Activated CD4-positive, alpha-beta T cell treated with anti-CD3 and anti-CD28 coated beads, Interleukin-2, amount 10 ng/mL, durations not matched to agents 24 days and 14 days (primary cell): ENCODE measurements at regions not wholly inside any gene's neighbourhood (a gene's known extent, or its start where the extent isn't known, plus 50 kb on each side); places are given as distances from the start of the nearest gene placed in this dataset.
A peak's percentile ranks its signal among the peaks of the same experiment; 100 is the strongest.
"Not testable (repeated sequence)": the region's sequence is repeated elsewhere in the genome, so short reads cannot be mapped to it uniquely, and the experiment has no call there.

ENCODE experiments used
- DNase-seq: peaks from one replicate; pipeline ENCODE4 v3.0.0; 2022
- H3K27ac Mint-ChIP-seq: one replicate; pipeline ENCODE4 v1.8.0; 2022; ENCODE audit warnings: mild to moderate bottlenecking, mixed read lengths
- H3K27me3 Mint-ChIP-seq: one replicate; pipeline ENCODE4 v1.8.0; 2022; ENCODE audit warnings: mixed read lengths
- H3K36me3 Mint-ChIP-seq: one replicate; pipeline ENCODE4 v1.8.0; 2022; ENCODE audit warnings: low read depth, mild to moderate bottlenecking, mixed read lengths
- H3K4me1 Mint-ChIP-seq: one replicate; pipeline ENCODE4 v1.8.0; 2021; ENCODE audit warnings: mixed read lengths
- H3K4me3 Mint-ChIP-seq: one replicate; pipeline ENCODE4 v1.8.0; 2022; ENCODE audit warnings: mild to moderate bottlenecking, moderate library complexity, mixed read lengths
- H3K9me3 Mint-ChIP-seq: one replicate; pipeline ENCODE4 v1.8.0; 2021; ENCODE audit warnings: mixed read lengths
- intact Hi-C: fragments of 100-400 bp; cut with micrococcal nuclease; formaldehyde crosslinking; loops from one replicate; pipeline ENCODE4 v1.15.1; 2023

DNA sequence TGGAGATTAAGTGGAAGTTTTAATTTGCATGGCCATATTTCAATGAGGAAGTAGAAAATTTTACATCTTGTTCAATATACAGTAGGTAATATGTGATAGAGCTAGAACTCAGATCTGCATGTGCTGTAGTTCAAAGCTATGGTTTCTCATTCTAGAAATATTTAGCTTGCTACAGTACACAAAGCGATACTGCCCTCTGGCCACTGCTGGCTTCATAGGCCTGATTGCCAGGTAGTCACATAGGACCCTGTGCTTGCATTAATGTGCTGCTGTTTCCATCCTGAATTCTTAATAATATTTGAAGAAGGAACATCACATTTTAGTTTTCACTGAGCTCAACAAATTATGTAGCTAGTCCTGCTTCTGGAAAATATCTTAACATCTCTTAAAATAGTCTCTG lies 87.0 kb downstream of the PLSCR2 start:
- no peak overlapping the region for H3K27ac Mint-ChIP-seq
- peaks cover 5% of the 10 kb centered on the region for H3K27me3 Mint-ChIP-seq
- no peaks in the 10 kb centered on the region for H3K4me1 Mint-ChIP-seq
- intact Hi-C loops = no loop called here
- no peaks in the 10 kb centered on the region for H3K36me3 Mint-ChIP-seq
- DNase-seq = no peak
- H3K4me3 Mint-ChIP-seq = no peak overlapping the region
- H3K9me3 Mint-ChIP-seq = no peaks in the 10 kb centered on the region

DNA sequence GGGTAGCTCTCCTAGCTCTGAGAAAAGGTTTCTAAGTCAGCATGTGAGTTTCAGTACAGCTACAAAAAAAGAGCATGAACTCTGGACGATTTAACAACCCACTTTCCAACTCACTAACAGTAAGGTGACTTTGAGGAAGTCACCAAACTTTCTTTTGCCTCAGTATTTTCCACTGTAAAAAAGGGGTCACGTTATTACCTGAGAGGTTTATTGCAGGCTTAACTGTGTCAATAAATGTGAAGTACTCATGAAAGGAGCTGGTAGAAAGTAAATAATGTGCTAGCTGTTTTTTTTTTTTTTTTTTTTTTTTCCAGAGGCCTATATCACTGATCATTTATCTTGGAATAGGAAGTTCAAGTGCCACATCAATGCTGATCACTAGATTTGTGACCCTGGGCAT lies 89.3 kb downstream of the PLSCR2 start:
- Mint-ChIP-seq H3K9me3 (no peaks in the 10 kb centered on the region), H3K27me3 (peaks cover 1% of the 10 kb centered on the region), H3K27ac (no peak overlapping the region), H3K4me1 (no peaks in the 10 kb centered on the region), H3K4me3 (no peak overlapping the region), H3K36me3 (no peaks in the 10 kb centered on the region)
- DNase-seq = no peak
- intact Hi-C loops = no loop called here

DNA sequence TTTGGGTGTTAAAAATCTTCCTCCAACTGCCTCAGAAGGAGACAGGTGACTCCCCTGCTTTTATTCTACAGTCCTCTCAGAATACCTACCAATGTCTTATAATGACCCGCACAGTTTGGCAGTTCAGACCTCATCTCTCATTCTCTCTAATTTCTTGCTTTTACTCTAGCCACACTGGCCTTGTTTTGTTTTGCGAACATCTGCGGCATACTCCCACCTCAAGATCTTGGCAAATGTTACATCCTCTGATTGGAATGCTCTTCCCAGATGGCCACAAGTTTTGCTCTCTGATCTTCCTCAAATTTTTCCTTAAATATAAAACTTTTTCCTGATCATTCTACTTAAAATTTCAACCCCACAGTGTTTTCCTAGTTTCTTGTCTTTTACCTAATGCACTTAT lies 94.1 kb downstream of the PLSCR2 start:
- Mint-ChIP-seq H3K36me3 (no peaks in the 10 kb centered on the region), H3K27ac (no peak overlapping the region), H3K27me3 (peaks cover 1% of the 10 kb centered on the region), H3K9me3 (no peaks in the 10 kb centered on the region), H3K4me1 (no peaks in the 10 kb centered on the region), H3K4me3 (no peak overlapping the region)
- intact Hi-C loops = no loop called here
- no peak for DNase-seq

DNA sequence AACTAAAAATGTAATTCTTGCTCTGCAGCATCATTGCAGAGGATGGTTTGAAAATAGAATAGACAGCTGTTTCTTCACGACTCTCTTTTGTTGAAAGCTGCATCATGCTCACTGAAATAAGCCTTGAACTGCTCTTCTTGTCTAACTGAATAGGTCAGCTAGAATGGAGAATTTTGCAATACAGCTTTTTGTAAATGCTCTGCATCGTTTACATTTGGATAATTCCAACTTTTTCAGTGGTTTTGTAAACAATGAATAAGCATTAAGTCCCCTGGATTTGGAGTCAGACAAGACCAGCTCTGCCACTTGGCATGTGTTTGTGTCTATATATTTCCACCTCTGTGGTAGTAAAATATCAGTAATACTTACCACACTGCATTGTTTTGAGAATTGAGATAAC lies 95.2 kb downstream of the PLSCR2 start:
- intact Hi-C loops = no loop called here
- no peaks in the 10 kb centered on the region for H3K36me3 Mint-ChIP-seq
- H3K27ac Mint-ChIP-seq = no peak overlapping the region
- peaks cover 4% of the 10 kb centered on the region for H3K27me3 Mint-ChIP-seq
- no peak overlapping the region for H3K4me3 Mint-ChIP-seq
- DNase-seq = no peak
- no peaks in the 10 kb centered on the region for H3K4me1 Mint-ChIP-seq
- H3K9me3 Mint-ChIP-seq = no peaks in the 10 kb centered on the region

DNA sequence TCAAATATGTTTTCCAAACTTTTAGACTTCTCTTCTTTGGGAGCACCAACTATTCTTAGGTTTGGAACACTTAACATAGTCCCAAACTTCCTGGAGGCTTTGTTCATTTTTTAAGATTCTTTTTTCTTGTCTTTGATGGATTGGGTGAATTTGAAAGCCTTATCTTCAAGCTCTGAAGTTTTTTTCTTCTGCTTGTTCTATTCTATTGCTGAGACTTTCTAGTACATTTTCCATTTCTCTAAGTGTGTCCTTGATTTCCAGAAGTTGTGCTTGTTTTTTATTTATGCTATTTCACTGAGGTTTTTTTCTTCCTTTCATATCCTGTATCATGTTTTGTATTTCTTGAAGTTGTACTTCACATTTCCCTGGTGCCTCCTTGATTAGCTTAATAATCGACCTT lies 97.5 kb downstream of the PLSCR2 start:
- Mint-ChIP-seq H3K27ac (no peak overlapping the region), H3K4me1 (no peaks in the 10 kb centered on the region), H3K9me3 (no peaks in the 10 kb centered on the region), H3K36me3 (no peaks in the 10 kb centered on the region), H3K4me3 (no peak overlapping the region), H3K27me3 (peaks cover 4% of the 10 kb centered on the region)
- no peak for DNase-seq
- intact Hi-C loops = no loop called here

DNA sequence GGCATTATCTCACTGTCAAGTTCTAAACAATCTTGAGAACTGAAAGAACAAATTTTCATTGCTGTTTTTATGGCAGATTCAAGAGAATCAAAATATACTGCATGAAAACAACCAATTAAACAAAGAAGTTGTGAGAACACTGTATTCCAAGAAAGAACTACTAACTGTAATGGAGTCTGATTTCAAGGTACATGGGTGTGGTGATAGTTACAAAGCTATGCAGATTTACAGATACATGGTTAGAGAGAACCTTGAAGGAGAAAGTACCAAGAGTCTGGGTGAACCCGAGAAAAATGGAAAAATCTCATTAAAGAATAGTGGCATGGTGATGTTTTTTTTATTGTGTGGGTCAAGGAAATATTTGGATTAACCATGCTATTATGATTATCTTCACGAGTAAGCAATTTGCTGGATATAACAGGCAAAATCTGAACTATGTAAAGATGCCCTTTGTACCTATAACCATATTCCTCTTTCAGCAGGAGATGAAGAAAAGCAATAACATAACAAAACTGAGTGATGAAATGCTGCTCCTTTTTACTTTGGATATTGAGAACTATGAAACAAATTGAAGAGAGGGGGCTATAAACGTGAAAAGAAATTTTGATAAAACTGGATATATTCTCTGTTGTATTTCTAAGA lies 100.4 kb downstream of the PLSCR2 start:
- intact Hi-C loops = no loop called here
- Mint-ChIP-seq H3K27ac (no peak overlapping the region), H3K27me3 (peaks cover 4% of the 10 kb centered on the region), H3K4me3 (no peak overlapping the region), H3K9me3 (no peaks in the 10 kb centered on the region), H3K4me1 (no peaks in the 10 kb centered on the region), H3K36me3 (no peaks in the 10 kb centered on the region)
- DNase-seq = no peak

DNA sequence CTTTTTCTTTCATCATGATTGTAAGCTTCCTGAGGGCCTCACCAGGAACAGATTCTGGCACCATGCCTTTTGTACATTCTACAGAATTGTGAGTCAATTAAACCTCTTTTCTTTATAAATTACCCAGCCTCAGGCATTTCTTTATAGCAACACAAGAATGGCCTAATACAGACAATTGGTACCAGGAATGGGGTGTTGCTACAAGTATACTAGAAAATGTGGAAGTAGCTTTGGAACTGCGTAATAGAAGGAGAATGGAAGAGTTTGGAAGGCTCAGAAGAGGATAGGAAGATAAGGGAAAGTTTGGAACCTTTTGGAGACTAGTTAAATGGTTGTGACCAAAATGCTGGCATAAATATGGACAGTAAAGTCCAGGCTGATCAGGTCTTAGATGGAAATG lies 108.9 kb upstream of the PLSCR4 start:
- H3K27me3 Mint-ChIP-seq = no peaks in the 10 kb centered on the region
- no peaks in the 10 kb centered on the region for H3K9me3 Mint-ChIP-seq
- H3K27ac Mint-ChIP-seq = no peak overlapping the region
- no peaks in the 10 kb centered on the region for H3K36me3 Mint-ChIP-seq
- H3K4me3 Mint-ChIP-seq = no peak overlapping the region
- H3K4me1 Mint-ChIP-seq = no peaks in the 10 kb centered on the region
- no peak for DNase-seq
- intact Hi-C loops = no loop called here

DNA sequence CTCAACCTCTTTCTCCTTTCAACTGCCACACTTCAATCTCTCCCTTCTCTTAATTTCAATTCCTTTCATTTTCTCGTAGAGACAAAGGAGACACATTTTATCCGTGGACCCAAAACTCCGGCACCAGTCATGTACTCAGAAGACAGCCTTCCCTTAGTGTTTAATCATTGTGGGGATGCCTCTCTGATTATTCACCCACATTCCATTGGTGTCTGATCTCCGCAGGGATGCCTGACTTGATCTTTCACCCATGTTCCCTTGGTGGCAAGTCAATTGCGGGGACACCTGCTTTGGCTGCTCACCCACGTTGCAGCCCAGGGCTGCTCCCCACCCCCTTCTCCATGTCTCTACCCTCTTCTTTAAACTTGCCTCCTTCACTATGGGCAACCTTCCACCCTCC lies 103.5 kb upstream of the PLSCR4 start:
- H3K4me1 Mint-ChIP-seq, H3K9me3 Mint-ChIP-seq, DNase-seq, H3K27me3 Mint-ChIP-seq, H3K27ac Mint-ChIP-seq, H3K4me3 Mint-ChIP-seq, H3K36me3 Mint-ChIP-seq, intact Hi-C loops: not testable (repeated sequence)

DNA sequence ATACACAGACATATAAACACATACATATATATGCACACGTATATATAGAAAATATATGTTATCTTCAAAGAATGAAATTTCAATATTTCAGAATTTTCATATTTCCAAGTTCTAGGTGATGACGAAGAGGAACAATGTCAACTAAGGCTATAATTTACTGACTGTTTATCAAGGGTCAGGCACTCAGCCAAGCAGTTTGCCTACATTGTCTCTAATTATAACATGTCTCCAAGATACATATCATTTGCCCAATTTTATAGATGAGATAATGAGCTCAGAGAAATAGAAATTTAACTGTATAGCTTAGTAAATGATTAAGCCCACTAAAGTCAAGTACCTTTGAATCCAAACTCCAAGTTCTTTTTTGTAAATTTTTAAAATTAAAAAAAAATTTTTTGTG lies 99.9 kb upstream of the PLSCR4 start:
- Mint-ChIP-seq H3K9me3 (no peaks in the 10 kb centered on the region), H3K36me3 (no peaks in the 10 kb centered on the region), H3K27me3 (no peaks in the 10 kb centered on the region), H3K27ac (no peak overlapping the region), H3K4me1 (no peaks in the 10 kb centered on the region), H3K4me3 (no peak overlapping the region)
- DNase-seq = no peak
- intact Hi-C loops = no loop called here

DNA sequence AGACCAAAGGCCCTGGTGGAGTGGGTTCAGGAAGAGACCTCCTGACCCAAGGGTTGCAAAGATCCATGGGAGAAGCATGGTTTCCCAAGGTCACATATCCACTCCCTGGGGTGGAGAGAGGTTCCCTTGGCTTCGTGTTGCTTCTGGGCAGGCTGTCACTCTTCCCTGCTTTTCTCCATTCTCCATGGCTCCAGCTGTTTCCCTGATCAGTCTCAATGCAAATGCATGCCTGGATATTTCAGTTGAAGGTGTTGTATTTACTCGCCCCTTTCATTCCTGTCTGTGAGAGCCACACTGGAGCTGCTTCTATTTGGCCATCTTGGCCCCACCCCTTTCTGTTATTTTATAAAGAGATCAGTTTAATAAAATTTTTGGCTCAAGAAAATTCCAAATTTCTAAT lies 95.0 kb upstream of the PLSCR4 start:
- Mint-ChIP-seq H3K9me3 (no peaks in the 10 kb centered on the region), H3K27ac (no peak overlapping the region), H3K36me3 (no peaks in the 10 kb centered on the region), H3K4me1 (no peaks in the 10 kb centered on the region), H3K4me3 (no peak overlapping the region), H3K27me3 (no peaks in the 10 kb centered on the region)
- intact Hi-C loops = no loop called here
- no peak for DNase-seq

DNA sequence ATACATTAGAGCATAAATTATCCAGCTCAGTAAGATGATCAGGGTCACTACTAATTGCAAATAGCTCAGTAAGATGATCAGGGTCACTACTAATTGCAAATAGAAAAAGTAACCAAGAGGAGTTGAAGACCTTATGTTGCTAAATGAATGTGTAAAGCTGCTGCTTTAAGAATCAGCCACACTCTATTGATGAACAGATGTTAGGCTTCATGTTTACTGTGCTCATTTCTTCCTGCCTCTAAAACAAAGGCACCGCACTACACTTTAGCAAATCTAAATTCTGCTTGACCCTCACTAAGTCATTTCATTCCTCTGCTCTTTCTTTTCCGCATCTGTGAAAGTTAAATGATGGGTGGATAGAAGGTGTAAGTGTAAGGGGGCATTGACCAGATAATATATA lies 92.6 kb upstream of the PLSCR4 start:
- intact Hi-C loops = no loop called here
- Mint-ChIP-seq H3K9me3 (no peaks in the 10 kb centered on the region), H3K27ac (no peak overlapping the region), H3K4me3 (no peak overlapping the region), H3K27me3 (no peaks in the 10 kb centered on the region), H3K4me1 (no peaks in the 10 kb centered on the region), H3K36me3 (no peaks in the 10 kb centered on the region)
- no peak for DNase-seq

DNA sequence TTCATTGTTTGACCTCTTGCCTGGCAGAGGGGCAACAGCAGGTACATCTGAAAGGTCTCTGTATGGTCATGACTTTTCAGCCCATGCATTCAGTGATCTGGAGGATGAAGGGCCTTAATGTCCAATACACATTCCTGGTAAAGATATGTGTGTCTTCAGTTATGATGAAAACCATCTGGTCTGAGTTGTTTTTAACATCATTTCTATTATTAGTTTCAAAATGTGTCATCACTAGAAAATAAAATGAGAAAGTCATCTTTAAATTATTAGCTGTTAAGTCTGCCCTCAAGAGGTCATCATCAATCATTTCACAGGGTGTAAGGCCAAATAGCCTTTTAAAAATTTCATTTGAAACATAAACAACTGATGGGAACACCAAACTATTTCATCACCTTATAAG lies 92.1 kb upstream of the PLSCR4 start:
- DNase-seq = no peak
- intact Hi-C loops = no loop called here

DNA sequence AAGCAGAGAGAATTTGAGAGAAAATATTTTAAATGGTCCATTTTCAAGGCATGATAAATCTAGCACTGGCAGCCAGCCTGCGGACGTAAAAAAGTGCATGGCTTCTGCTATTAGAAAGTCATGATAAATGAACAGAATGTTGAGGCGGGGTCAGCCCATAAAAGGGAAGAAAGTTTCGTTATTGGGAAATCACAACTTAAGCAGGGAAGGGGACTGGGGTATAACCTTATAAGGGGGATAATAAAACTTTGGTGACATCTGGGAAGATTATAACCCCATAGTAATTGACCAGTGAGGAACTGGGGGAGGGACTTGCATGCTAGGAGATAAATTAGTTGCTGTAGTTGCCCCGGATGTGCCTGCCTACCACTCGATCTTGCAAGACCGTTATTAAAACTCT lies 88.4 kb upstream of the PLSCR4 start:
- Mint-ChIP-seq H3K36me3 (no peaks in the 10 kb centered on the region), H3K9me3 (no peaks in the 10 kb centered on the region), H3K27me3 (no peaks in the 10 kb centered on the region), H3K27ac (no peak overlapping the region), H3K4me1 (no peaks in the 10 kb centered on the region), H3K4me3 (no peak overlapping the region)
- intact Hi-C loops = no loop called here
- DNase-seq = no peak

More for the DNA sequence above, 92.1 kb upstream of the PLSCR4 start:
- Mint-ChIP-seq H3K4me1 (no peaks in the 10 kb centered on the region), H3K36me3 (no peaks in the 10 kb centered on the region), H3K9me3 (no peaks in the 10 kb centered on the region), H3K4me3 (no peak overlapping the region), H3K27ac (no peak overlapping the region), H3K27me3 (no peaks in the 10 kb centered on the region)

DNA sequence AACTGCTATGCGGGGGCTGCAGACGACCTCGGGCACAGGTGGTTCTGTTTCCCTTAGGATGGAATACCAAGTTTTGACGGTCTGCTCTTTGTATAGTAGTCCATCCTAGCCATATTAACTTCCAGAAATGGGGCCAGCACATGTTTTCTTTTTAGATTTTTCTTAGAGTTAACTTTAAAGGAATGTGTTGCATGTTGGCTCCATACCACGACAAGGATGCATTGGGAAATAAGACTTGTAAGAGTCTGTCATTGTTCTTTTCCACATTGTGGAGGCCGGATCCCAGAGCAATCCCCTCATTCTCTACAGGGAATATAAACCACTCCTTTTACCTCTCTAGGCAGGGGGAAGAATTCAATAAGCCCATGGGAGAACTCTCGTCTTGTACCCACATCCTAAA lies 87.1 kb upstream of the PLSCR4 start:
- Mint-ChIP-seq H3K4me1 (no peaks in the 10 kb centered on the region), H3K27ac (no peak overlapping the region), H3K27me3 (no peaks in the 10 kb centered on the region), H3K36me3 (no peaks in the 10 kb centered on the region), H3K9me3 (no peaks in the 10 kb centered on the region), H3K4me3 (no peak overlapping the region)
- intact Hi-C loops = no loop called here
- DNase-seq = no peak

DNA sequence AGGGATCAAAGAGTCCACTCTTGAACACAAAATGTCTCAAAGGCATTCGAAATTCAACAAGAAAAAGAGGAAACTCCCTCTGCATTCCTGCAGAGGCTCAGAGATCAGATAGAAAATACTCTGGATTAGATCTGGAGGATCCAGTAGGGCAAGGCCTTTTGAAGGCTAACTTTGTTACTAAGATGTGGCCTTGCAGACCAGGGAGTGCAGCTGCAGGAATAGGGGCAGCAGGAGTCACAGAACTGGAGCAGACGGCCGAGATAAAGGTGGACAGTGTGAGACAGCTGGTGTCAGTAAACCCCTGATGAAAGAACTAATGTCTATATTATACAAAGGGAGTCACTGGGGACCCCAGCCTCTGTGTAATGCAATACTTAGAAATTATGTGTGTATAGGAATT lies 84.5 kb upstream of the PLSCR4 start:
- H3K27me3 Mint-ChIP-seq = peaks cover 1% of the 10 kb centered on the region
- DNase-seq = peak; percentile 36
- no peaks in the 10 kb centered on the region for H3K9me3 Mint-ChIP-seq
- no peaks in the 10 kb centered on the region for H3K36me3 Mint-ChIP-seq
- intact Hi-C loops = no loop called here
- no peaks in the 10 kb centered on the region for H3K4me1 Mint-ChIP-seq
- no peak overlapping the region for H3K4me3 Mint-ChIP-seq
- no peak overlapping the region for H3K27ac Mint-ChIP-seq
